ENCODE measurements at regions not wholly inside any gene's neighbourhood (a gene's known extent, or its start where the extent isn't known, plus 50 kb on each side); places are given as distances from the start of the nearest gene placed in this dataset.

GRCh38 chr13:70844391-70845108, 736.3 kb upstream of the KLHL1 start:
- TF ChIP-seq POLR2A (IDR thresholded peaks at IDR 0.05) (no peak), CTCF (IDR thresholded peaks at IDR 0.05) (no peak)
